ENCODE measurements at regions not wholly inside any gene's neighbourhood (a gene's known extent, or its start where the extent isn't known, plus 50 kb on each side); places are given as distances from the start of the nearest gene placed in this dataset.
"Not testable (repeated sequence)": the region's sequence is repeated elsewhere in the genome, so short reads cannot be mapped to it uniquely, and the experiment has no call there.

DNA sequence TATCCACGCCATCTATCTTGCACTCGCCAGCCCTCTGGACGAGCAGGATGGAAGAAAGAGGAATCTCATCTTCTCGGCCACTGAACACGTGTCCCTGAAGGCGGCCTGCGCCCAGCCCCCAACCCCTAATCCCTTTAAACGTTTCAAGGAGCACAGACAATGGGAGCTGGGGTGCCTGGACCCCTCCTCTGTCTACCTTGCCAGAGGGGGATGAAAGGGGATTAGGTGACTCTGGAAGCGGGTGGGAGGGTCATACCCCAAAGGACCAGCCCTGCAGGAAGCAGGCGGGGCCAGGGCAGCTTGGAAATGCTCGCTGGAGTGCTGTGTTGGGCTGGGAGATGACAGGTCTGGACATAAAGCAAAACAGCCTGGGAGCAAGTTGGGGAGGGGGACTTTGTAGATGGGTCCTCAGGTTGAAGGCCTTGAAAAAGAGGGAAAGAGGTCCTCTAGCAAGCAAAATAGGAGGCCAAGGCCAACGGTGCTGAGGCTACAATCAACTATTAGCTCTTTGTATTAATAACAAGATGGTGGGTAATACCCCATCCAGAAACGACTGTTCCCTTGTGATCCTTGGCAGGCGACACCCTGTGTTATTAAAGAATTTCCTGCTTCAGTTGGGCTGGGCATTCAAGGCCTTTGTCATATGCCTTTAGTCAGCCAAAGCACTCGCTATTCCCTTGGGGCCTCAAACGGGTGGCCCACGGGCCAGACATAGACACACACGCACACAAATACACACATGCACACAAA, 126.5 kb upstream of the UNC5B start:
- no peak for DNase-seq

DNA sequence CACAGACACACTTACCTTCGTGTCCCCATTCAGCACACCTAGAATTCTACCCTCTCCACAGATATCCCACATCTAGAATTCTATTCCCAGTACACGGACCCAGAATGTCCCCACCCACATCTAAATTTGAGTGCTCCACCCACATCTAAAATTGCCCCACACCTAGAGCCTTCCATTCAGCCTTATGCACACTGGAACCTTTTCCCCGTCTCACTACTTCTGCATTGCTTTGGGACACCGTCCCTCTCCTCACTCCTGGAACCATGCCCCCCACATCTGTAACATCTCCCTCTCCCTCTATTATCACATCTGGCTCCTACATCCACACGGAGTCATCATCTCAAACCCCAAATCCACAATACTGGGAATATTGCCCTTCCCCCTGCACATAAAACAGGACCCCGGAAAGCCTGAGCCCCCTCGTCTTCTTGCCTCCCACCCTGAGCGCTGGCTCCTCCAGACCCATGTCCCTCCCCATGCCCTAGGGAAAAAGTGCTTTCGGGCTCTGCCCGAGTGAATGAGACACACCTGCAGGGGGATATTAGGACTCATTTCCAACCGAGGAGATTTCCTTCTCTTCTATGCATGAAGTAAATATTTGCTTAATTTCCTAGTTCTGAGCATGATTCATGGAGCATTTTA, 125.8 kb upstream of the UNC5B start:
- DNase-seq = no peak

DNA sequence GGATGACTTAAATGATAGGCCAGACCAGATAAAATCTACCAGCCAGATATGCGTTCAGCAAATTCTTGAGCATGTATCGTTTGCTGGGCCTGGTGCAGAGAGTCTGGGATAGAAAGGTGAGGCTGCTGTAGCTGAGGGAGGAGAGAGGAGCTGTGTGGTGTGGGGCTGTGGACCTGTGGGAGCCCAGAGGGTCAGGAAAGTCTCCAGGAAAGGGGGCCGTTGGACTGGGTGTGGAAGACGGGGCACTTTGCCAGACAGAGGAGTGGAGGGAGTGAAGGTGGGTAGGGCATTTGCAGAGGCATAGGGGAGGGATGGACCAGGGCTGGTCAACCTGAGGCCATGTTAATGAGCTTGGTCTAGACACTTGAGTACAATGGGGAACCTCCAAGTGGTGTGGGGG, 124.7 kb upstream of the UNC5B start:
- DNase-seq = no peak

DNA sequence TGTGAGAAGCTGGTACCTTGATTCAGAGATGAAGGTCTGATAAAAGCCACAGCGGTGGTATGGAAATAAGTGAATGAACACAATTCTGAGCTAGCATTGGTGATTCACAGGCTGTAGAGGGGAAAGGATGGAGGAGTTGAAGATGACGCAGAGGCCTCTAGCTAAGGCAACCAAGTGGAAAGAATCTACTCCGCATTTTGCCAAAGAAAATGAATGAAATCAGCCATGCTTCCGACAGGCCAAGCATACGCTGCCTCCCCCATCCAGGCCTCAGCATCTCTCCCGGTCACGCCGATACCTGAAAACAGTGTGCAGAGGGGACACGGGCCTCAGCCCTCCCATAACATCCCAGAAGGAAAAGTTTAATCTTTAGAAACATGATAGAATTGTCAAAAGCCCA, 124.3 kb upstream of the UNC5B start:
- DNase-seq = no peak

GRCh38 chr10:71088578-71088977, 123.8 kb upstream of the UNC5B start:
- DNase-seq = not testable (repeated sequence)

DNA sequence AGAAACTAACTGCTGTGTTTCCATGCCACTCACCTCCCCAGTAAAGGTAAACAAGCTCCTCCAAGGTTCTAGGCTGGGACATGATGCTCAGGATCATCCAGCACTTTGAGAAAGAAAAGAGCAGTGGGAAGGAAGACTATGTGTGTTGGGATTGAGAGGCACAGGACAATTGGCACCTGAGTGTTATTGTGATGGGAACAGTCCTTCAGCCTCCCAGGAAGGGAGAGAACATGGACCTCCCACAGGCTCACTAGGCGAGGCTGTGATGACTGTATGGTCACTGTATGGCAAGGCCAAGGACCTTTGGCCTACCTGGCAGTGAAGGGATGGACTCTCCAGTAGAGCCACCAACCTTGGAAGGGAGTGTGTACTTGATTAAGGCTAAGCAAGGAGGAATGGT, 123.2 kb upstream of the UNC5B start:
- DNase-seq = no peak

DNA sequence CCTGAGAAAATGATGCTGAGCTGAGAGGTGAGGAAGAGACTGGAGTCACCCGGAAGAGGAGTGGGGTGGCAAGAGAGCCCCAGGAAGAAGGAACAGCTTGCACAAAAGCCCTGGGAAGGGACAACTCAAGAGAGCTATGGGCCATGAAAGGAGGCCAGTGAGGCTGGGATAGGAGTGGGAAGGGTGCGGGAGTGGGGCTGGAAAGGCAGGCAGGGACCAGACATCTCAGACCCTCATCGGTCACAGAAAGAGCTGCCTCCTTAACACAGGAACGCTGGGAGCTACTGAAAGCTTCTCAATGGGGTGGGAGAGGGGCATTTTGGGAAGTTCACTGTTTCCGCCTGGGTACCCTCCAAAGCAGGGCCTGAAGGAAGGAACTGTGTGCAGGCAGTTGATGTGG, 122.0 kb upstream of the UNC5B start:
- DNase-seq = no peak

GRCh38 chr10:71090801-71091200, 121.6 kb upstream of the UNC5B start:
- no peak for DNase-seq

GRCh38 chr10:71092812-71093401, 119.5 kb upstream of the UNC5B start:
- no peak for DNase-seq

- DNase-seq = no peak
Observed at GRCh38 chr10:71093531-71093930, 118.8 kb upstream of the UNC5B start.

- no peak for DNase-seq
Observed at GRCh38 chr10:71094712-71095390, 117.5 kb upstream of the UNC5B start.

- no peak for DNase-seq
Observed at GRCh38 chr10:71099731-71100361, 112.5 kb upstream of the UNC5B start.

DNA sequence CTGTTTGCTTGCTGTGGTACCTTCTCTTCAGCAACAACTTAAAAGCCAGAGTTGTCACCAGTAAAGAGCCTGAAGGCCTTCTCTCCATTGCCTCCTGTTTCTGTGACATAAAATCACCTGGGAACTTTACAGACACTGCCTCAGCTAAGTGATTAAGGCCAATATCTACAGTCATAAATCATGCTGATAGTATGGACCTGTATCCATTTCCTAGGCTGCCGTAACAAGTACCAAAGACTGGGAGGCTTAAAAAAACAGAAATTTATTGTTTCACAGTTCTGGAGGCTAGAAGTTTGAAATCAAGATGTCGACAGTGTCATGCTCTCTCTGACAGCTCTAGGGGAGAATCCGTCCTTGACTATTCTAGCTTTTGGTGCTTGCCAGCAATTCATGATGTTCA, 108.4 kb upstream of the UNC5B start:
- DNase-seq = no peak

GRCh38 chr10:71106151-71106550, 106.2 kb upstream of the UNC5B start:
- not testable (repeated sequence) for DNase-seq

DNA sequence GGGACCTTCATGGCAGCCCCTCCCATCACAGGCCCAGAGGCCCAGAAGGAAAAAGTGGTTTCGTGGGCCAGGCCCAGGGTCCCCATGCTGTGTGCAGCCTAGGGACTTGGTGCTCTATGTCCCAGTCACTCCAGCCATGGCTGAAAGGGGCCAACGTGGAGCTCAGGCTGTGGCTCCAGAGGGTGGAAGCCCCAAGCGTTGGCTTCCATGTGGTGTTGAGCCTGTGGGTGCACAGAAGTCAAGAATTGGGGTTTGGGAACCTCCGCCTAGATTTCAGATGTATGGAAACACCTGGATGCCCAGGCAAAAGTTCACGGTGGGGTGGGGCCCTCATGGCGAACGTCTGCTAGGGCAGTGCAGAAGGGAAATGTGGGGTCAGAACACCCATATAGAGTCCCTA, 105.3 kb upstream of the UNC5B start:
- DNase-seq = not testable (repeated sequence)

DNA sequence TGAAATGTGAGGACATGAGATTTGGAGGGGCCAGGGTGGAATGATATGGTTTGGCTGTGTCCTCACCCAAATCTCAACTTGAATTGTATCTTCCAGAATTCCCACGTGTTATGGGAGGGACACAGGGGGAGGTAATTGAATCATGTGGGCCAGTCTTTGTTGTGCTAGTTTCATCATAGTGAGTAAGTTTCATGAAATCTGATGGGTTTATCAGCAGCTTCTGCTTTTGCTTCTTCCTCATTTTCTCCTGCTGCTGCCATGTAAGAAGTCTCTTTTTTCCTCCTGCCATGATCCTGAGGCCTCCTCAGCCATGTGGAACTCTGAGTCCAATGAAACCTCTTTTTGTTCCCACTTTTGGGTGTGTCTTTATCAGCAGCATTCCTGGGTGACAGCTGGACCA, 104.3 kb upstream of the UNC5B start:
- DNase-seq = not testable (repeated sequence)

DNA sequence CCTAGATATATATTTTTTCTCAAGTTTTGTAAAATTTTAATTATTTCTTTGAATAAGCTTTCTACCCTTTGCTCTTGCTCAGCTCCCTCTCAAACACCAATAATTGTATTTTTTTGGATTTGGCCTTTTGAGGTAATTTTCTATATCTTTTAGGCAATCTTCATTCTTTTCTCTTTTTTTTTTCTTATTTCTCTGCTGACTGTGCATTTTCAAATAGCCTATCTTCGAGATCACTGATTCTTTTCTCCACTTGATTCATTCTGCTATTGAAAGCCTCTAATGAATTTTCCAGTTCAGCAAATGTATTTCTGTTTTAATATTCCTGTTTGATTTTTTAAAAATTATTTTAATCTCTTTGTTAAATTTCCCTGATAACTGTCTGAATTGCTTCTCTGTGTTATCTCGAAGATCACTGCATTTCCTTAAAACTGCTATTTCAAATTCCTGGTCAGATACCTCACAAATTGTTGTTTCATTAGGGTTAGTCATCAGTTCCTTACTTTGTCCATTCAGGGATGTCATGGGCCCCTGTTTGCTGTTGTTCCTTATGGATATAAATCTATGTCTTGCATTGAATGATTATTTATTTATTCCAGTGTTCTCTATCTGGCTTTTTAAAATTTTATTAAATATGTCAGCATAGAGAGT, 100.1 kb upstream of the UNC5B start:
- DNase-seq = no peak

DNA sequence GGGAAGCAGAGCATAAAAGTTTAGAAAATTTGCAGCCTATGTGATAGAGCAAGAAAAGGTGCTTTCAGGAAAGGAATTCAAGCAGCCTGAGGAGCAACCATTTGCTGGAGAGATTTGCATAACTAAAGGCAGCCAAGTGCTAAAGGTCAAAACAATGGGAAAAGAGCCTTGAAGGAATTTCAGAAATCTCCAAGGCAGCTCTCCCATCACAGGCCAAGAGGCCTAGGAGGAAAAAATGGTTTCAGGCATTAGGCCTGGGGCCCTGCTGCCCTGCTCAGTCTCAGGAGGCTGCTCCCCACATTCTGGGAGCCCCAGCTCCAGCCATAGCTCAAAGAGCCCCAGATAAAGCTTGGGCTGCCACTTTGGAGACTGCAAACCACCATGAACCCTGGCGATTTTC, 95.9 kb upstream of the UNC5B start:
- no peak for DNase-seq

- not testable (repeated sequence) for DNase-seq
Observed at GRCh38 chr10:71117589-71117988, 94.8 kb upstream of the UNC5B start.

DNA sequence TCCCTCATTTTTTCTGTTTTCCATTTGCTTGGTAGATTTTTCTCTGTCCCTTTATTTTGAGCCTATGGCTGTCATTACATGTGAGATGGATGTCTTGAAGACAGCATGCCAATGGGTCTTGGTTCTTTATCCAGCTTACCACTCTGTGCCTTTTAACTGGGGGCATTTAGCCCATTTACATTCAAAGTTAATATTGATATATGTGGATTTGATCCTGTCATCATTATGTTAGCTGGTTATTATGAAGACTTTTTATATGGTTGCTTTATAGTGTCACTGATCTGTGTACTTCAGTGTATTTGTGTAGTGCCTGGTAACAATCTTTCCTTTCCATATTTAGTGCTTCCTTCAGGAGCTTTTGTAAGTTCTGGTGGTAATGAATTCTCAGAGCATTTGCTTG, 89.3 kb upstream of the UNC5B start:
- no peak for DNase-seq

DNA sequence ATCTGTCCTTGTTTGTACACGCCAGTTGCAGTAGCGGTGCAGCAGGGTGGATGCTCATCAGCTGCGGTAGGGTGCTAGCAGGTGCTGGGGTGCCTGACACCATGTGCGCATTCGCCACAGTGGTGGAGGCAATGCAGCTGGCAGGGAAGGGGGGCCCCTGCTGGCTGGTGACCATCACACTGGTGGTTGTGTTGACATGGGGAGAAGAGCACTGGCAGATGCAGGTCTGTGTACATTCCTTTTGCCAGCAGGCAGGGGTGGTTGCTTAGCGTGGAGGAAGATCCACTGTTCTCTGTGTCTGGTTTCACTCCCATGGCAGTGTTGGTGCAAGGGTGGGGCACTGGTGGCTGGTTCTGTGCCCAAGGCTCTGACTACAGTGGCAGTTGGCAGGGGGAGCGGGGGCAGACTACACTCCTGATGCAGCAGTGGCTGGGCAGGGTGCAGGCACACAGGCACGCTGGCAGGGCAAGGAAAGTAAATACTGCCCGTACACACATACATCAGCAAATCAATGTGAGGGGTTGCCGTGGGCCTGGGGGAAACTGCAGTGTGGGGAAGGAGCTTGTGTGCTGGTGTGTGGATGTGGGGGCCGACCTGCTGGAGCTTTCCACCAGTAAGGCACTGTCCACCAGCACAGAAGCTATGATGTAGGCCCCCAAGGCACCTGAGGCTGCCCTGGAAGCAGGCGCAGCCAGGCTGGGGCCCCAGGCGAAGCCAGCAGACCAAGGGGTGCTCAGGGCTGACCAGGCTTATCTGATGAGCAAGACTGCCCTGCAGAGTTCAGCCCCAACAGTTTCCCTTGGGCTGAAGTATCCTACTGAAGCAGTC, 87.2 kb upstream of the UNC5B start:
- no peak for DNase-seq

GRCh38 chr10:71125749-71126107, 86.6 kb upstream of the UNC5B start:
- no peak for DNase-seq
